GM23338 (cell line): ENCODE measurements at regions not wholly inside any gene's neighbourhood (a gene's known extent, or its start where the extent isn't known, plus 50 kb on each side); places are given as distances from the start of the nearest gene placed in this dataset.

ENCODE experiments used
- ATAC-seq: fragments of 200-7000 bp; cut with Tn5 transposase; 3 replicates; pipeline ENCODE4 v1.9.1; 2020
- DNase-seq: peaks from one replicate; pipeline ENCODE4 v3.0.0-alpha.2; 2015; ENCODE audit warnings: low spot score
- H2AFZ ChIP-seq: fragments of 200-600 bp; sonication (generic); 2 replicates; pipeline ENCODE4 v1.8.0; 2016; ENCODE audit warnings: antibody characterized with exemption, mild to moderate bottlenecking, moderate library complexity
- H3F3A ChIP-seq: fragments of 200-600 bp; sonication (generic); replicated peaks from 2 replicates; pipeline ENCODE4 v1.8.0; 2017; ENCODE audit warnings: antibody characterized with exemption, mixed run types, low read depth
- H3K27ac ChIP-seq: fragments of 200-600 bp; sonication (generic); 2 replicates; pipeline ENCODE4 v1.6.1; 2016; ENCODE audit warnings: low read depth
- H3K27me3 ChIP-seq: fragments of 200-600 bp; sonication (generic); 2 replicates; pipeline ENCODE4 v1.8.0; 2016; ENCODE audit warnings: mild to moderate bottlenecking, mixed run types, moderate library complexity; ENCODE audit not compliant: insufficient read depth
- H3K36me3 ChIP-seq: fragments of 200-600 bp; sonication (generic); 2 replicates; pipeline ENCODE4 v1.8.0; 2016; ENCODE audit warnings: mild to moderate bottlenecking; ENCODE audit not compliant: insufficient read depth
- H3K4me1 ChIP-seq: fragments of 200-600 bp; sonication (generic); 2 replicates; pipeline ENCODE4 v1.8.0; 2016; ENCODE audit warnings: mild to moderate bottlenecking, moderate library complexity; ENCODE audit not compliant: insufficient read depth
- H3K4me2 ChIP-seq: fragments of 200-600 bp; sonication (generic); 2 replicates; pipeline ENCODE4 v1.7.1; 2017; ENCODE audit warnings: mixed run types
- H3K4me3 ChIP-seq: fragments of 200-600 bp; sonication (generic); 2 replicates; pipeline ENCODE4 v1.6.1; 2016; ENCODE audit warnings: mixed run types
- H3K79me2 ChIP-seq: fragments of 200-600 bp; sonication (generic); replicated peaks from 2 replicates; pipeline ENCODE4 v1.8.0; 2017; ENCODE audit warnings: mild to moderate bottlenecking; ENCODE audit not compliant: insufficient read depth
- H3K9me2 ChIP-seq: fragments of 200-600 bp; sonication (generic); 2 replicates; pipeline ENCODE4 v1.8.0; 2017; ENCODE audit not compliant: insufficient read depth
- H4K20me1 ChIP-seq: fragments of 200-600 bp; sonication (generic); replicated peaks from 2 replicates; pipeline ENCODE4 v1.8.0; 2017; ENCODE audit warnings: mild to moderate bottlenecking; ENCODE audit not compliant: insufficient read depth
- H3K27ac Mint-ChIP-seq: 2 replicates; pipeline ENCODE4 v1.8.0; 2020; ENCODE audit warnings: inconsistent platforms, mild to moderate bottlenecking, moderate library complexity, mixed read lengths
- H3K27me3 Mint-ChIP-seq: 3 replicates; pipeline ENCODE4 v1.8.0; 2022; ENCODE audit warnings: low read depth, mild to moderate bottlenecking, moderate library complexity, mixed read lengths, inconsistent platforms; ENCODE audit not compliant: insufficient read depth, poor library complexity
- H3K36me3 Mint-ChIP-seq: 3 replicates; pipeline ENCODE4 v1.8.0; 2021; ENCODE audit warnings: low read depth, mild to moderate bottlenecking, inconsistent platforms, moderate library complexity, mixed read lengths
- H3K4me1 Mint-ChIP-seq: 3 replicates; pipeline ENCODE4 v1.8.0; 2020; ENCODE audit warnings: mild to moderate bottlenecking, inconsistent platforms, mixed read lengths
- H3K4me3 Mint-ChIP-seq: 3 replicates; pipeline ENCODE4 v1.8.0; 2021; ENCODE audit warnings: moderate library complexity, mild to moderate bottlenecking, inconsistent platforms, mixed read lengths
- H3K9me3 Mint-ChIP-seq: 3 replicates; pipeline ENCODE4 v1.8.0; 2020; ENCODE audit warnings: moderate library complexity, mild to moderate bottlenecking, inconsistent platforms, mixed read lengths
- EZH2 ChIP-seq: fragments of 200-600 bp; sonication (generic); IDR thresholded peaks from one replicate; pipeline ENCODE4 v1.8.0; 2017; ENCODE audit warnings: antibody characterized with exemption, mild to moderate bottlenecking, low read depth; ENCODE audit not compliant: unreplicated experiment
- EZH2phosphoT487 ChIP-seq: fragments of 200-600 bp; sonication (generic); IDR thresholded peaks from one replicate; pipeline ENCODE4 v1.8.1; 2018; ENCODE audit warnings: antibody characterized with exemption; ENCODE audit not compliant: unreplicated experiment
- JUNB ChIP-seq: IDR thresholded peaks from one replicate; pipeline ENCODE4 v1.6.1; 2016; ENCODE audit warnings: antibody characterized with exemption; ENCODE audit not compliant: unreplicated experiment
- NANOG ChIP-seq: IDR thresholded peaks from 2 replicates; pipeline ENCODE4 v1.6.1; 2016; ENCODE audit warnings: antibody characterized with exemption, borderline replicate concordance
- STAT1 ChIP-seq: IDR thresholded peaks from one replicate; pipeline ENCODE4 v1.6.1; 2016; ENCODE audit warnings: antibody characterized with exemption; ENCODE audit not compliant: unreplicated experiment
- ZNF114 ChIP-seq: fragments of 250-450 bp; sonication (Bioruptor Pico); IDR thresholded peaks from 2 replicates; pipeline ENCODE4 v1.5.0; 2020; ENCODE audit warnings: mild to moderate bottlenecking, moderate library complexity
- ZNF331 ChIP-seq: fragments of 250-450 bp; sonication (Bioruptor Pico); IDR thresholded peaks from 2 replicates; pipeline ENCODE4 v1.5.0; 2020; ENCODE audit warnings: low read depth, mild to moderate bottlenecking, moderate library complexity
- TF ChIP-seq, protein P1 (sequence below): fragments of 250-450 bp; sonication (Bioruptor Pico); IDR thresholded peaks from 2 replicates; pipeline ENCODE4 v1.5.0; 2020; ENCODE audit warnings: mild to moderate bottlenecking, moderate library complexity
- TF ChIP-seq, protein P2 (sequence below): IDR thresholded peaks from 2 replicates; pipeline ENCODE4 v1.6.1; 2016; ENCODE audit warnings: antibody characterized with exemption

DNA sequence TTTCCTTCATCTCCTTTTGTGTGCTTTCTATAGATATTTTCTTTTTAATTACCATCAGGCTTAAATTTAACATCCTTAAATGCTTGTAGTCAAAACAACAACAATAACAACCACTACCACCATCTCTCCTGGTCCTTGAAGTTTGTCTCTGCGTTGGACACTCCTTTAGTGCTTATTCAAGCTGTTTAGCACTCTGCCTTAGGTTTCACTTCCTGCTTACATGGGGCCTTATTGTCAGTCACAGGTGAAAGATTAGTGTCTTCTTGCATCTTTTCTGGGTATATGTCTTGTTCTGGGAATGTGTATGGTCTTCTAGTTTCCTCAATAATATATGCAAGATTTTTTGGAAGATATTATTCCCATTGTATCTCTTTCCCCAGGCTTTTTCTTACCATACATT is 240.1 kb upstream of the NXPH2 start:
- no peaks in the 10 kb centered on the region for H3K4me1 ChIP-seq
- ATAC-seq (no peak), DNase-seq (no peak)
- H3F3A ChIP-seq: no peaks in the 10 kb centered on the region
- Mint-ChIP-seq H3K4me3 (no peak overlapping the region), H3K9me3 (peaks cover 26% of the 10 kb centered on the region), H3K36me3 (no peaks in the 10 kb centered on the region), H3K27ac (no peak overlapping the region), H3K4me1 (no peaks in the 10 kb centered on the region), H3K27me3 (peaks cover 2% of the 10 kb centered on the region)
- no peak overlapping the region for H2AFZ ChIP-seq
- H3K4me3 ChIP-seq: no peak overlapping the region
- no peak overlapping the region for H3K4me2 ChIP-seq
- no peaks in the 10 kb centered on the region for H3K27me3 ChIP-seq
- TF ChIP-seq STAT1: no peak
- no peak for TF ChIP-seq NANOG
- TF ChIP-seq ZNF114 (CRISPR knock-in tag): no peak
- TF ChIP-seq ZNF331 (CRISPR knock-in tag): no peak
- TF ChIP-seq, protein P1, sequence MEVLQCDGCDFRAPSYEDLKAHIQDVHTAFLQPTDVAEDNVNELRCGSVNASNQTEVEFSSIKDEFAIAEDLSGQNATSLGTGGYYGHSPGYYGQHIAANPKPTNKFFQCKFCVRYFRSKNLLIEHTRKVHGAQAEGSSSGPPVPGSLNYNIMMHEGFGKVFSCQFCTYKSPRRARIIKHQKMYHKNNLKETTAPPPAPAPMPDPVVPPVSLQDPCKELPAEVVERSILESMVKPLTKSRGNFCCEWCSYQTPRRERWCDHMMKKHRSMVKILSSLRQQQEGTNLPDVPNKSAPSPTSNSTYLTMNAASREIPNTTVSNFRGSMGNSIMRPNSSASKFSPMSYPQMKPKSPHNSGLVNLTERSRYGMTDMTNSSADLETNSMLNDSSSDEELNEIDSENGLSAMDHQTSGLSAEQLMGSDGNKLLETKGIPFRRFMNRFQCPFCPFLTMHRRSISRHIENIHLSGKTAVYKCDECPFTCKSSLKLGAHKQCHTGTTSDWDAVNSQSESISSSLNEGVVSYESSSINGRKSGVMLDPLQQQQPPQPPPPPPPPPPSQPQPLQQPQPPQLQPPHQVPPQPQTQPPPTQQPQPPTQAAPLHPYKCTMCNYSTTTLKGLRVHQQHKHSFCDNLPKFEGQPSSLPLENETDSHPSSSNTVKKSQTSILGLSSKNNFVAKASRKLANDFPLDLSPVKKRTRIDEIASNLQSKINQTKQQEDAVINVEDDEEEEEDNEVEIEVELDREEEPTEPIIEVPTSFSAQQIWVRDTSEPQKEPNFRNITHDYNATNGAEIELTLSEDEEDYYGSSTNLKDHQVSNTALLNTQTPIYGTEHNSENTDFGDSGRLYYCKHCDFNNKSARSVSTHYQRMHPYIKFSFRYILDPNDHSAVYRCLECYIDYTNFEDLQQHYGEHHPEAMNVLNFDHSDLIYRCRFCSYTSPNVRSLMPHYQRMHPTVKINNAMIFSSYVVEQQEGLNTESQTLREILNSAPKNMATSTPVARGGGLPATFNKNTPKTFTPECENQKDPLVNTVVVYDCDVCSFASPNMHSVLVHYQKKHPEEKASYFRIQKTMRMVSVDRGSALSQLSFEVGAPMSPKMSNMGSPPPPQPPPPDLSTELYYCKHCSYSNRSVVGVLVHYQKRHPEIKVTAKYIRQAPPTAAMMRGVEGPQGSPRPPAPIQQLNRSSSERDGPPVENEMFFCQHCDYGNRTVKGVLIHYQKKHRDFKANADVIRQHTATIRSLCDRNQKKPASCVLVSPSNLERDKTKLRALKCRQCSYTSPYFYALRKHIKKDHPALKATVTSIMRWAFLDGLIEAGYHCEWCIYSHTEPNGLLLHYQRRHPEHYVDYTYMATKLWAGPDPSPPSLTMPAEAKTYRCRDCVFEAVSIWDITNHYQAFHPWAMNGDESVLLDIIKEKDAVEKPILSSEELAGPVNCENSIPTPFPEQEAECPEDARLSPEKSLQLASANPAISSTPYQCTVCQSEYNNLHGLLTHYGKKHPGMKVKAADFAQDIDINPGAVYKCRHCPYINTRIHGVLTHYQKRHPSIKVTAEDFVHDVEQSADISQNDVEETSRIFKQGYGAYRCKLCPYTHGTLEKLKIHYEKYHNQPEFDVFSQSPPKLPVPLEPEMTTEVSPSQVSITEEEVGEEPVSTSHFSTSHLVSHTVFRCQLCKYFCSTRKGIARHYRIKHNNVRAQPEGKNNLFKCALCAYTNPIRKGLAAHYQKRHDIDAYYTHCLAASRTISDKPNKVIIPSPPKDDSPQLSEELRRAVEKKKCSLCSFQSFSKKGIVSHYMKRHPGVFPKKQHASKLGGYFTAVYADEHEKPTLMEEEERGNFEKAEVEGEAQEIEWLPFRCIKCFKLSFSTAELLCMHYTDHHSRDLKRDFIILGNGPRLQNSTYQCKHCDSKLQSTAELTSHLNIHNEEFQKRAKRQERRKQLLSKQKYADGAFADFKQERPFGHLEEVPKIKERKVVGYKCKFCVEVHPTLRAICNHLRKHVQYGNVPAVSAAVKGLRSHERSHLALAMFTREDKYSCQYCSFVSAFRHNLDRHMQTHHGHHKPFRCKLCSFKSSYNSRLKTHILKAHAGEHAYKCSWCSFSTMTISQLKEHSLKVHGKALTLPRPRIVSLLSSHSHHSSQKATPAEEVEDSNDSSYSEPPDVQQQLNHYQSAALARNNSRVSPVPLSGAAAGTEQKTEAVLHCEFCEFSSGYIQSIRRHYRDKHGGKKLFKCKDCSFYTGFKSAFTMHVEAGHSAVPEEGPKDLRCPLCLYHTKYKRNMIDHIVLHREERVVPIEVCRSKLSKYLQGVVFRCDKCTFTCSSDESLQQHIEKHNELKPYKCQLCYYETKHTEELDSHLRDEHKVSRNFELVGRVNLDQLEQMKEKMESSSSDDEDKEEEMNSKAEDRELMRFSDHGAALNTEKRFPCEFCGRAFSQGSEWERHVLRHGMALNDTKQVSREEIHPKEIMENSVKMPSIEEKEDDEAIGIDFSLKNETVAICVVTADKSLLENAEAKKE (CRISPR knock-in tag): no peak
- H4K20me1 ChIP-seq: no peaks in the 10 kb centered on the region
- H3K36me3 ChIP-seq: no peaks in the 10 kb centered on the region
- no peaks in the 10 kb centered on the region for H3K79me2 ChIP-seq
- 0 out of 2 replicates have a peak, but pooled peaks cover 9% of the 10 kb centered on the region for H3K9me2 ChIP-seq
- H3K27ac ChIP-seq: no peak overlapping the region

DNA sequence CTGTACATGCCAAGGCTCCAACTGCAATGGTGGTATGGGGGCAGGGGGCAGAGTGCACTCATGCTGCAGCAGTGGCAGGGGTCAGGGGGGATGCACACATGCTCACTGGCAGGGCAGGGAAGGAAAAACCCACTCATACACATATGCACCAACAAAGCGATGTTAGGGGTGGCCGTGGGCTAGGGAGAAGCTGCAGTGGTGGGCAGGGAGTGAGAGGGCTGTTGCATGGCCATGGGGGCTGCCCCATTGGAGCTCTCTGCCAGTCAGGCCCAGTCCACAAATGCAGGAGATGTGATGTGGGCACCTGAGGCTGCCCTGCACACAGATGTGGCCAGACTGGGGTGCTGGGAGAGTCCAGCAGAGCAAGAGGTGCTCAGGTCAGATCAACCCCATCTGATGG is 238.1 kb upstream of the NXPH2 start:
- H3K79me2 ChIP-seq: no peaks in the 10 kb centered on the region
- DNase-seq (no peak), ATAC-seq (no peak)
- Mint-ChIP-seq H3K36me3 (no peaks in the 10 kb centered on the region), H3K4me3 (no peak overlapping the region), H3K4me1 (no peaks in the 10 kb centered on the region), H3K9me3 (peaks cover 26% of the 10 kb centered on the region), H3K27ac (no peak overlapping the region), H3K27me3 (peaks cover 2% of the 10 kb centered on the region)
- H3K4me1 ChIP-seq: no peaks in the 10 kb centered on the region
- H2AFZ ChIP-seq: no peak overlapping the region
- no peaks in the 10 kb centered on the region for H3K27me3 ChIP-seq
- no peak overlapping the region for H3K27ac ChIP-seq
- H3K9me2 ChIP-seq: 0 out of 2 replicates have a peak, but pooled peaks cover 9% of the 10 kb centered on the region
- H3F3A ChIP-seq: no peaks in the 10 kb centered on the region
- no peak overlapping the region for H3K4me2 ChIP-seq
- H4K20me1 ChIP-seq: no peaks in the 10 kb centered on the region
- H3K4me3 ChIP-seq: no peak overlapping the region
- H3K36me3 ChIP-seq: no peaks in the 10 kb centered on the region
- TF ChIP-seq EZH2: no peak
- TF ChIP-seq EZH2phosphoT487: no peak
- no peak for TF ChIP-seq STAT1
- TF ChIP-seq, protein P2, sequence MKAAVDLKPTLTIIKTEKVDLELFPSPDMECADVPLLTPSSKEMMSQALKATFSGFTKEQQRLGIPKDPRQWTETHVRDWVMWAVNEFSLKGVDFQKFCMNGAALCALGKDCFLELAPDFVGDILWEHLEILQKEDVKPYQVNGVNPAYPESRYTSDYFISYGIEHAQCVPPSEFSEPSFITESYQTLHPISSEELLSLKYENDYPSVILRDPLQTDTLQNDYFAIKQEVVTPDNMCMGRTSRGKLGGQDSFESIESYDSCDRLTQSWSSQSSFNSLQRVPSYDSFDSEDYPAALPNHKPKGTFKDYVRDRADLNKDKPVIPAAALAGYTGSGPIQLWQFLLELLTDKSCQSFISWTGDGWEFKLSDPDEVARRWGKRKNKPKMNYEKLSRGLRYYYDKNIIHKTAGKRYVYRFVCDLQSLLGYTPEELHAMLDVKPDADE: no peak
- no peak for TF ChIP-seq JUNB
